ENCODE measurements at regions not wholly inside any gene's neighbourhood (a gene's known extent, or its start where the extent isn't known, plus 50 kb on each side); places are given as distances from the start of the nearest gene placed in this dataset.
A peak's percentile ranks its signal among the peaks of the same experiment; 100 is the strongest.
"Not testable (repeated sequence)": the region's sequence is repeated elsewhere in the genome, so short reads cannot be mapped to it uniquely, and the experiment has no call there.

GRCh38 chr22:22697377-22698117 lies 53.1 kb downstream of the GGTLC2 start:
- no peak for DNase-seq (ENCODE audit: low read depth)

- no peak for DNase-seq (ENCODE audit: low read depth)
These were observed 53.9 kb downstream of the GGTLC2 start for GRCh38 chr22:22698263-22698750.

- no peak for DNase-seq (ENCODE audit: low read depth)
These were observed 56.2 kb downstream of the GGTLC2 start for GRCh38 chr22:22700631-22701030.

- not testable (repeated sequence) for DNase-seq (ENCODE audit: low read depth)
These were observed 57.1 kb downstream of the GGTLC2 start for GRCh38 chr22:22701557-22701956.

GRCh38 chr22:22702237-22703202 lies 58.1 kb downstream of the GGTLC2 start:
- no peak for DNase-seq (ENCODE audit: low read depth)

- DNase-seq (ENCODE audit: low read depth): no peak
These were observed 58.8 kb downstream of the GGTLC2 start for GRCh38 chr22:22703203-22703570.

GRCh38 chr22:22703715-22704114 lies 59.3 kb downstream of the GGTLC2 start:
- DNase-seq (ENCODE audit: low read depth): no peak

GRCh38 chr22:22704156-22704946 lies 59.9 kb downstream of the GGTLC2 start:
- no peak for DNase-seq (ENCODE audit: low read depth)

GRCh38 chr22:22705328-22706100 lies 61.1 kb downstream of the GGTLC2 start:
- DNase-seq (ENCODE audit: low read depth): no peak

- no peak for DNase-seq (ENCODE audit: low read depth)
These were observed 62.0 kb downstream of the GGTLC2 start for GRCh38 chr22:22706253-22706915.

GRCh38 chr22:22709719-22710445 lies 65.5 kb downstream of the GGTLC2 start:
- DNase-seq (ENCODE audit: low read depth): no peak

GRCh38 chr22:22710719-22711531 lies 66.5 kb downstream of the GGTLC2 start:
- DNase-seq (ENCODE audit: low read depth): peak; percentile 82

GRCh38 chr22:22711532-22711913 lies 67.1 kb downstream of the GGTLC2 start:
- no peak for DNase-seq (ENCODE audit: low read depth)

GRCh38 chr22:22712092-22712658 lies 67.8 kb downstream of the GGTLC2 start:
- no peak for DNase-seq (ENCODE audit: low read depth)

- no peak for DNase-seq (ENCODE audit: low read depth)
These were observed 68.4 kb downstream of the GGTLC2 start for GRCh38 chr22:22712666-22713365.

- DNase-seq (ENCODE audit: low read depth): no peak
These were observed 69.0 kb downstream of the GGTLC2 start for GRCh38 chr22:22713416-22713815.

GRCh38 chr22:22714600-22715335 lies 70.4 kb downstream of the GGTLC2 start:
- DNase-seq (ENCODE audit: low read depth): no peak
